22Rv1 (cell line): ENCODE measurements at regions not wholly inside any gene's neighbourhood (a gene's known extent, or its start where the extent isn't known, plus 50 kb on each side); places are given as distances from the start of the nearest gene placed in this dataset.
"Not testable (repeated sequence)": the region's sequence is repeated elsewhere in the genome, so short reads cannot be mapped to it uniquely, and the experiment has no call there.

Source experiments
- H3K27ac ChIP-seq: fragments of 450-650 bp; 2 replicates; pipeline ENCODE4 v1.5.1; 2017
- CTCF ChIP-seq: fragments of 450-650 bp; IDR thresholded peaks from 2 replicates; pipeline ENCODE4 v1.5.1; 2017; ENCODE audit warnings: mild to moderate bottlenecking
- ZFX ChIP-seq: fragments of 450-650 bp; IDR thresholded peaks from 2 replicates; pipeline ENCODE4 v1.6.1; 2017; ENCODE audit warnings: antibody characterized with exemption, borderline replicate concordance

DNA sequence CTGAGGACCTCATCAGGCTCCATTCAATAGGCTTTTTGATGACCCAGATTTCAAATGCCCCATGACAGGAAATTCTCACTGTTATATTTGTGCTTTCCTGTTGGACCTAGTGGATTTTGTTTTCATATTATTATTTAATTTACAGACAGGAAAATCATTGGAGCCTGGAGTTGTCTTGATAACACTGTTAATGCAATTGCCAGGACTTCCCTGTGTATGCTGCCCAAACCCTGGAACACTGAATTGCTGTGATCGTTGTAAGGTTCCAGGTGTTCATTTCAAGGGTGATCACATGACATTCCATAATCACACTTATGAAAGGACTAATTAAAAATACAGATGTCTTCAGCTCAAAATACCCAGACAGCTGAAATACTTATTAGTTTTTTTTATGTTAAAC is 783.2 kb downstream of the DHX35 start:
- TF ChIP-seq CTCF (no peak), ZFX (no peak)
- H3K27ac ChIP-seq = no peak overlapping the region

DNA sequence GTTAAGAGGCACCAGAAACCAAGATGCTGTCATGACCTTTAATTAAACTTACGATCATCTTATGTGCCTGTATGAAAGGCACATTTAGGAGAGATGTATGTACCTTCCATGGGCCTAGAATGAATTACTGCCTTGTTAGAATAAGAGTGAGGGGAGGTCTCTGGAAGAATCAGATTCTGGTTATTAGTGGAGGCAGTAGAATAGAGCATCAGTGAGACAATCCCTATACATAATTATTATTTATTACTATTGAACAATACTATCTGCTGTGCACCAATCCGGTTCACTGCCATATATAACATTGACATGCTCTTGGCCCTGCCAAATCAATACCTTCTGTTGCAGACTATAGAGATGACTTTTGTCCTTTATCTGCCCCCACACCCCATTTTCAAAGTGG is 776.5 kb downstream of the DHX35 start:
- no peak for TF ChIP-seq CTCF
- TF ChIP-seq ZFX = no peak

DNA sequence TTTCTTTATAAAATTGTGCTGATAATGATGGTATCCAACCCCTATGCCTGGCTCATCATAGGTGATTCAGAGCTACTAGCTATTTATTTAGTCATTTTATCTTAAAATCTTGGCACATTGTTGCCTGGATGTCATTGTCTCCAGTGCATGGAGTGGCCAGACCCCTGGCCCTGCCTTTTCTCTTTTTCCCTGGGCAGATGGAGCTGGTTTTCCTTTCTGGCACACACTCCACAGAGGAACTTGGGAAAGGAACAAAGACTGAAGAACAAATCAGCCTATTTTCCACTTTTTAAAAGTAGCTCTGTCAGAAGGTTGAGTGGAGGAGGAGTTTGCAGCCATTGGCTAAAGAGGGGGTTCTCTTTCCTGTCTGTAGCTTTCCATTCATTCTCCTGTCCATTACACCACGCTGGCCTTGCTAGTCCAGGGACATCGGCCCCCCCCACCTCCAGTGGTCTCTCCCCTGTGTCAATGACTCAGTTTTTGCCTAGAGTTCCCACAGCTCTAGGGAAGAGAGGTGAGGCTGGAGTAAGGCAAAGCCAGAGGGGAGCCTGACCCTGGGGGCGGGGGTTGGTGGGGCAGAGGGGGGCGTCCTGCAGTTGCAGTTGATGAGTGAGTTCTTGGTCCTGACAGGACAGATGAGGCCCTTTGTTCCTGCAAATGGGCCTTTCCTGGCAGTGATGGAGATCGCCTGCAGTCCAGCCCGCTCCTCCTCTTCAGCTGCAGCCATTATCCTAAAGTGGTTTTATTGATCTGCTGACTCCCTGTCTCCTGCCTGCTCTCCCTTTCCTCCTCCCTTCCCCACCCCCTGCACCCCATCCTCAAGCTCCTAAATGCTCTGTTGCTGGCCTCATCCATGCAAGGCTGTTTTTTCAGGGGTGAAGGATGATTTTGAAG is 774.5 kb downstream of the DHX35 start:
- TF ChIP-seq ZFX (no peak), CTCF (no peak)

More for the DNA sequence above, 776.5 kb downstream of the DHX35 start:
- H3K27ac ChIP-seq = no peak overlapping the region

GRCh38 chr20:39725513-39725912 is 763.4 kb downstream of the DHX35 start:
- not testable (repeated sequence) for H3K27ac ChIP-seq

More for the DNA sequence above, 774.5 kb downstream of the DHX35 start:
- no peak overlapping the region for H3K27ac ChIP-seq

GRCh38 chr20:39719293-39719692 is 757.1 kb downstream of the DHX35 start:
- TF ChIP-seq ZFX (no peak), CTCF (no peak)
- no peak overlapping the region for H3K27ac ChIP-seq

GRCh38 chr20:39717936-39718335 is 755.8 kb downstream of the DHX35 start:
- no peak overlapping the region for H3K27ac ChIP-seq
- no peak for TF ChIP-seq CTCF
- TF ChIP-seq ZFX = no peak

GRCh38 chr20:39716796-39717341 is 754.7 kb downstream of the DHX35 start:
- TF ChIP-seq CTCF (no peak), ZFX (no peak)
- H3K27ac ChIP-seq = no peak overlapping the region
